H1 (cell line): ENCODE measurements at regions not wholly inside any gene's neighbourhood (a gene's known extent, or its start where the extent isn't known, plus 50 kb on each side); places are given as distances from the start of the nearest gene placed in this dataset.

Experiments used
- CTCF ChIA-PET: fragments of 300-600 bp; sonication (Branson Sonifier 250); formaldehyde crosslinking; loops from one replicate; lab custom pipeline; 2021; ENCODE audit not compliant: partially characterized antibody; lab: Charles Lee
- POLR2A ChIA-PET: fragments of 300-600 bp; sonication (Branson Sonifier 250); formaldehyde crosslinking; loops from one replicate; lab custom pipeline; 2021; ENCODE audit warnings: inconsistent platforms; ENCODE audit not compliant: partially characterized antibody; lab: Charles Lee
- DNase-seq, 2 experiments: peaks; one replicate each; pipeline versions ENCODE4 v3.0.0 to v3.0.0-alpha.2; 2010 to 2022; ENCODE audit warnings: low spot score in 2 of 2, low read depth in 1 of 2, mixed read lengths in 1 of 2
- FAIRE-seq: peaks from 2 replicates; lab custom pipeline; 2011; peaks lifted over from hg19 to GRCh38; lab: Jason Lieb, UNC
- H2AFZ ChIP-seq: 2 replicates; pipeline ENCODE4 v1.8.1; 2012; ENCODE audit warnings: low read length, inconsistent platforms
- H2AK5ac ChIP-seq: 2 replicates; pipeline ENCODE4 v1.6.1; 2013; ENCODE audit warnings: low read depth, low read length
- H2BK120ac ChIP-seq: replicated peaks from 2 replicates; pipeline ENCODE3; 2013; ENCODE audit warnings: low read depth, low read length, inconsistent platforms
- H2BK12ac ChIP-seq: 2 replicates; pipeline ENCODE4 v1.6.1; 2013; ENCODE audit warnings: low read depth, low read length
- H2BK15ac ChIP-seq: 2 replicates; pipeline ENCODE4 v1.6.1; 2013; ENCODE audit warnings: low read length
- H2BK20ac ChIP-seq: 2 replicates; pipeline ENCODE4 v1.6.1; 2013; ENCODE audit warnings: low read length
- H2BK5ac ChIP-seq: 2 replicates; pipeline ENCODE4 v1.6.1; 2013; ENCODE audit warnings: low read depth, low read length
- H3K14ac ChIP-seq: 2 replicates; pipeline ENCODE4 v1.6.1; 2013; ENCODE audit warnings: inconsistent platforms; ENCODE audit not compliant: insufficient read length
- H3K18ac ChIP-seq: 2 replicates; pipeline ENCODE4 v1.6.1; 2013; ENCODE audit warnings: low read length; ENCODE audit errors: extremely low read depth
- H3K23ac ChIP-seq: 2 replicates; pipeline ENCODE4 v1.6.1; 2013; ENCODE audit warnings: inconsistent platforms; ENCODE audit not compliant: insufficient read length
- H3K23me2 ChIP-seq: 2 replicates; pipeline ENCODE4 v1.6.1; 2013; ENCODE audit warnings: low read depth, low read length
- H3K27ac ChIP-seq: 2 replicates; pipeline ENCODE4 v1.6.1; 2011; ENCODE audit warnings: low read depth, low read length, inconsistent platforms
- H3K27me3 ChIP-seq, 4 experiments: replicated peaks in 1 of 4; 1 replicate in 1 of 4; 2 replicates in 3 of 4; pipeline versions ENCODE4 v1.6.1 to v1.8.1; 2011 to 2013; ENCODE audit warnings: low read length in 3 of 4, mild to moderate bottlenecking in 3 of 4, inconsistent platforms in 2 of 4, mixed read lengths in 2 of 4, moderate library complexity in 1 of 4; ENCODE audit not compliant: control insufficient read depth in 3 of 4, insufficient read depth in 3 of 4; ENCODE audit errors: extremely low read depth in 1 of 4
- H3K36me3 ChIP-seq, 4 experiments: 2 replicates each; pipeline versions ENCODE4 v1.6.1 to v1.8.1; 2011 to 2013; ENCODE audit warnings: mild to moderate bottlenecking in 4 of 4, low read length in 3 of 4, moderate library complexity in 2 of 4, control low read depth in 1 of 4, inconsistent platforms in 1 of 4; ENCODE audit not compliant: insufficient read depth in 4 of 4, control insufficient read depth in 2 of 4
- H3K4ac ChIP-seq: replicated peaks from 2 replicates; pipeline ENCODE3; 2013; ENCODE audit warnings: low read length, low read depth, mixed read lengths, inconsistent platforms; ENCODE audit not compliant: insufficient read length
- H3K4me1 ChIP-seq, 4 experiments: replicated peaks in 1 of 4; 1 replicate in 1 of 4; 2 replicates in 3 of 4; pipeline versions ENCODE4 v1.6.1 to v1.8.1; 2011 to 2013; ENCODE audit warnings: low read length in 3 of 4, inconsistent platforms in 2 of 4, mixed read lengths in 1 of 4; ENCODE audit not compliant: insufficient read depth in 4 of 4, control insufficient read depth in 3 of 4
- H3K4me2 ChIP-seq, 2 experiments: 2 replicates each; pipeline versions ENCODE4 v1.6.1 to v1.8.1; 2011 to 2013; ENCODE audit warnings: low read depth in 2 of 2, low read length in 2 of 2, control low read depth in 1 of 2, inconsistent platforms in 1 of 2, mild to moderate bottlenecking in 1 of 2; ENCODE audit not compliant: insufficient read depth in 1 of 2
- H3K4me3 ChIP-seq, 4 experiments: fragments of 200-600, 300-600 bp in 1 of 4; sonication (generic), shearing (Covaris generic), sonication (Bioruptor Twin) in 1 of 4; 2 replicates each; pipeline versions ENCODE4 v1.5.1 to v1.8.1; 2011 to 2016; ENCODE audit warnings: low read length in 4 of 4, low read depth in 3 of 4, control low read depth in 2 of 4, inconsistent platforms in 2 of 4, mild to moderate bottlenecking in 2 of 4, mixed read lengths in 1 of 4, moderate library complexity in 1 of 4; ENCODE audit not compliant: insufficient read depth in 2 of 4; ENCODE audit errors: extremely low read depth in 1 of 4
- H3K56ac ChIP-seq: replicated peaks from 2 replicates; pipeline ENCODE3; 2013; ENCODE audit warnings: low read depth, mild to moderate bottlenecking, mixed read lengths, low read length, inconsistent platforms; ENCODE audit not compliant: insufficient read length
- H3K79me1 ChIP-seq: 2 replicates; pipeline ENCODE4 v1.6.1; 2013; ENCODE audit warnings: low read depth, low read length, control low read depth
- H3K79me2 ChIP-seq, 2 experiments: 2 replicates each; pipeline versions ENCODE4 v1.6.1 to v1.8.1; 2012 to 2013; ENCODE audit warnings: low read length in 2 of 2, mild to moderate bottlenecking in 2 of 2, inconsistent platforms in 1 of 2; ENCODE audit not compliant: insufficient read depth in 2 of 2, control insufficient read depth in 1 of 2
- H3K9ac ChIP-seq, 4 experiments: replicated peaks in 1 of 4; 1 replicate in 1 of 4; 2 replicates in 3 of 4; pipeline versions ENCODE4 v1.6.1 to v1.8.1; 2011 to 2013; ENCODE audit warnings: low read depth in 3 of 4, low read length in 3 of 4, control low read depth in 2 of 4, mild to moderate bottlenecking in 2 of 4, moderate library complexity in 2 of 4, inconsistent platforms in 1 of 4; ENCODE audit errors: extremely low read depth in 1 of 4
- H3K9me3 ChIP-seq, 2 experiments: 2 replicates each; pipeline versions ENCODE4 v1.6.1 to v1.8.1; 2012 to 2013; ENCODE audit warnings: mild to moderate bottlenecking in 2 of 2, moderate library complexity in 2 of 2, control low read depth in 1 of 2, inconsistent platforms in 1 of 2, low read depth in 1 of 2, low read length in 1 of 2, mixed read lengths in 1 of 2; ENCODE audit not compliant: insufficient read depth in 2 of 2
- H4K20me1 ChIP-seq, 2 experiments: replicated peaks in 1 of 2; 2 replicates each; pipeline versions ENCODE3 to v1.8.1; 2011 to 2013; ENCODE audit warnings: inconsistent platforms in 2 of 2, low read length in 2 of 2, mild to moderate bottlenecking in 1 of 2; ENCODE audit not compliant: insufficient read depth in 2 of 2, control insufficient read depth in 1 of 2
- H4K5ac ChIP-seq: 2 replicates; pipeline ENCODE4 v1.6.1; 2013; ENCODE audit warnings: low read length, low read depth, mixed read lengths, inconsistent platforms; ENCODE audit not compliant: insufficient read length
- H4K8ac ChIP-seq: 2 replicates; pipeline ENCODE4 v1.8.0; 2013; ENCODE audit warnings: mild to moderate bottlenecking, moderate library complexity, low read length, inconsistent platforms; ENCODE audit not compliant: insufficient read depth; ENCODE audit errors: extremely low read depth
- H4K91ac ChIP-seq: replicated peaks from 2 replicates; pipeline ENCODE3; 2013; ENCODE audit warnings: low read length, mixed read lengths, inconsistent platforms; ENCODE audit not compliant: insufficient read length
- BACH1 ChIP-seq: IDR thresholded peaks from 2 replicates; pipeline ENCODE4 v1.6.1; 2012; ENCODE audit warnings: low read length, improper control_type of control experiment
- GABPA ChIP-seq: IDR thresholded peaks from 2 replicates; pipeline ENCODE4 v1.6.1; 2011; ENCODE audit warnings: mild to moderate bottlenecking, low read length, moderate library complexity, borderline replicate concordance; ENCODE audit not compliant: insufficient read depth
- HDAC2 ChIP-seq, 2 experiments: fragments of 300-600 bp in 1 of 2; sonication (generic) in 1 of 2; IDR thresholded peaks; 2 replicates each; pipeline ENCODE4 v1.6.1; 2011 to 2012; ENCODE audit warnings: low read depth in 2 of 2, low read length in 2 of 2, mild to moderate bottlenecking in 2 of 2, moderate library complexity in 2 of 2, borderline replicate concordance in 1 of 2, inconsistent platforms in 1 of 2
- KDM5A ChIP-seq: fragments of 200-600 bp; IDR thresholded peaks from 2 replicates; pipeline ENCODE4 v1.7.1; 2012; ENCODE audit warnings: mild to moderate bottlenecking, low read length, inconsistent platforms, mixed read lengths
- RAD21 ChIP-seq, 2 experiments: IDR thresholded peaks in 1 of 2; conservative IDR thresholded peaks in 1 of 2; 2 replicates each; pipeline ENCODE4 v1.6.1; 2011; ENCODE audit warnings: low read depth in 2 of 2, low read length in 2 of 2, improper control_type of control experiment in 1 of 2, inconsistent platforms in 1 of 2, mild to moderate bottlenecking in 1 of 2, moderate library complexity in 1 of 2
- RXRA ChIP-seq: IDR thresholded peaks from 2 replicates; pipeline ENCODE4 v1.6.1; 2011; ENCODE audit warnings: low read depth, mild to moderate bottlenecking, low read length, moderate library complexity; ENCODE audit not compliant: insufficient read depth
- WGBS, 2 experiments: shearing (Covaris generic) in 1 of 2; methylation state at CpG; one replicate each; pipeline versions ENCODE4 v1.1.6 to v1.1.7; 2013 to 2015; ENCODE audit warnings: low lambda C conversion rate in 2 of 2, mixed read lengths in 2 of 2, inconsistent platforms in 1 of 2, low coverage in 1 of 2, missing lambda C conversion rate in 1 of 2; ENCODE audit not compliant: insufficient replicate concordance in 2 of 2, insufficient coverage in 1 of 2, insufficient read length in 1 of 2; ENCODE audit errors: extremely low coverage in 1 of 2, missing lambda C conversion rate in 1 of 2; 5-methylcytosine and 5-hydroxymethylcytosine counted together

DNA sequence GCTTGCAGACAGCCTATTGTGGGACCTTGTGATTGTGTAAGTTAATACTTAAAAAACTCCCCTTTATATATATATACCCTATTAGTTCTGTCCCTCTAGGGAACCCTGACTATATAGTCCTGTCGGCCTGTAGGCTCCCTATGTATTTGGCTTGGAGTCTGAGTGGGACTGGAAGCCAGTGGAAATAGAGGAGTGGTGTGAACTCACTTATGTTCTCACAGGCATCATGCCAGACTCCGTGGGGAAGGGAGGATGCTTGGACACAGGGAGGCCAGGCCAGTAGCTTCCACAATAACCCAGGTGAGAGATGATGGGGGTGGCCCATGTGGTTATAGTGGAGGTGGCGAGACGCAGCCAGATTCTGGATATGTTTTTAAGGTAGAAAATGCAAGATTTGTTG lies 136.7 kb upstream of the SYT6 start:
- WGBS, 2 experiments = 95% methylated on average over 4 of the region's 4 CpGs; no CpG with 5 or more reads in 1 of the 2 experiments
- H4K20me1 ChIP-seq = no peaks in the 10 kb centered on the region
- H3K27me3 ChIP-seq = no peaks in the 10 kb centered on the region; a peak in 1 of 7 replicates
- H4K91ac ChIP-seq = no peak overlapping the region
- no peak overlapping the region for H2BK5ac ChIP-seq
- FAIRE-seq = no peak
- no peak overlapping the region for H2AK5ac ChIP-seq
- H3K4me3 ChIP-seq = no peak overlapping the region
- DNase-seq = no peak
- H3K56ac ChIP-seq = no peak overlapping the region
- no peak overlapping the region for H3K9ac ChIP-seq
- no peak overlapping the region for H2BK12ac ChIP-seq
- CTCF ChIA-PET = interaction anchor here (1.1 to 1.6 kb wide), 3 partner anchors 9 to 238 kb away, joined by 3 to 5 read pairs (median 4); no protein-coding TSS in a partner anchor
- no peak for TF ChIP-seq HDAC2 (IDR thresholded peaks at IDR 0.05; ENCODE audit: borderline replicate concordance in 1 of 2, low read depth in 2 of 2, low read length in 2 of 2)
- TF ChIP-seq BACH1 = no peak
- no peak for TF ChIP-seq KDM5A
- no peak for TF ChIP-seq RXRA
- no peak for TF ChIP-seq GABPA
- no peak for TF ChIP-seq RAD21 (IDR thresholded peaks at IDR 0.05 in 1 of 2, conservative IDR thresholded peaks at IDR 0.05 in 1 of 2; ENCODE audit: low read depth in 2 of 2, low read length in 2 of 2)
- no peak overlapping the region for H4K8ac ChIP-seq
- H3K4me2 ChIP-seq = no peak overlapping the region
- H3K79me2 ChIP-seq = no peaks in the 10 kb centered on the region
- no peaks in the 10 kb centered on the region for H3K23me2 ChIP-seq
- H3K79me1 ChIP-seq = no peaks in the 10 kb centered on the region
- H4K5ac ChIP-seq = no peak overlapping the region
- no peak overlapping the region for H2AFZ ChIP-seq
- no peak overlapping the region for H2BK20ac ChIP-seq
- no peak overlapping the region for H3K4ac ChIP-seq
- H2BK15ac ChIP-seq = no peak overlapping the region
- no peak overlapping the region for H3K27ac ChIP-seq
- no peak overlapping the region for H3K14ac ChIP-seq
- no peaks in the 10 kb centered on the region for H3K36me3 ChIP-seq
- H3K9me3 ChIP-seq = no peaks in the 10 kb centered on the region
- no peak overlapping the region for H2BK120ac ChIP-seq
- H3K18ac ChIP-seq = no peak overlapping the region
- H3K23ac ChIP-seq = no peak overlapping the region
- POLR2A ChIA-PET = no interaction called here
- H3K4me1 ChIP-seq = peaks cover 0 to 9% (median 2%) of the 10 kb centered on the region in 4 experiments; a peak in 4 of 7 replicates
